Fibroblast of lung (primary cell): ENCODE measurements at regions not wholly inside any gene's neighbourhood (a gene's known extent, or its start where the extent isn't known, plus 50 kb on each side); places are given as distances from the start of the nearest gene placed in this dataset.

Experiments
- DNase-seq, 2 donors: peaks; one replicate each; pipeline versions ENCODE4 v3.0.0 to v3.0.0-alpha.2; 2010; ENCODE audit warnings: low read depth in 2 of 2
- H2AFZ ChIP-seq: 2 replicates; pipeline ENCODE4 v1.5.1; 2012; ENCODE audit warnings: low read length, control low read depth, inconsistent platforms
- H3K27ac ChIP-seq: 2 replicates; pipeline ENCODE4 v1.5.1; 2011; ENCODE audit warnings: low read length, control low read depth; ENCODE audit not compliant: insufficient read depth
- H3K27me3 ChIP-seq: 2 replicates; pipeline ENCODE4 v1.5.1; 2011; ENCODE audit warnings: mild to moderate bottlenecking, low read length; ENCODE audit not compliant: control insufficient read depth, insufficient read depth
- H3K36me3 ChIP-seq: 2 replicates; pipeline ENCODE4 v1.5.1; 2011; ENCODE audit warnings: low read length; ENCODE audit not compliant: control insufficient read depth, insufficient read depth
- H3K4me1 ChIP-seq: 2 replicates; pipeline ENCODE4 v1.5.1; 2011; ENCODE audit warnings: low read length; ENCODE audit not compliant: control insufficient read depth, insufficient read depth; ENCODE audit errors: extremely low read depth
- H3K4me2 ChIP-seq: 2 replicates; pipeline ENCODE4 v1.5.1; 2011; ENCODE audit warnings: low read length, control low read depth; ENCODE audit not compliant: insufficient read depth; ENCODE audit errors: extremely low read depth
- H3K4me3 ChIP-seq, 4 experiments: fragments of 200-600 bp in 1 of 4; sonication (generic) in 1 of 4; replicated peaks in 1 of 4; 2 replicates each; pipeline ENCODE4 v1.5.1; 2011 to 2016; ENCODE audit warnings: low read length in 4 of 4, low read depth in 3 of 4, mild to moderate bottlenecking in 3 of 4, control low read depth in 2 of 4, inconsistent platforms in 1 of 4, mixed read lengths in 1 of 4; ENCODE audit not compliant: insufficient read depth in 1 of 4; ENCODE audit errors: control extremely low read depth in 1 of 4
- H3K79me2 ChIP-seq: 2 replicates; pipeline ENCODE4 v1.5.1; 2012; ENCODE audit warnings: mild to moderate bottlenecking, low read length, inconsistent platforms; ENCODE audit not compliant: control insufficient read depth, insufficient read depth
- H3K9ac ChIP-seq: 2 replicates; pipeline ENCODE4 v1.5.1; 2011; ENCODE audit warnings: mild to moderate bottlenecking, low read length, control low read depth; ENCODE audit not compliant: insufficient read depth
- H3K9me3 ChIP-seq: 2 replicates; pipeline ENCODE4 v1.5.1; 2012; ENCODE audit warnings: low read depth, low read length; ENCODE audit not compliant: control insufficient read depth, insufficient read depth
- H4K20me1 ChIP-seq: 2 replicates; pipeline ENCODE4 v1.5.1; 2011; ENCODE audit warnings: low read length; ENCODE audit not compliant: control insufficient read depth, insufficient read depth; ENCODE audit errors: extremely low read depth
- EZH2 ChIP-seq: IDR thresholded peaks from 2 replicates; pipeline ENCODE4 v1.5.1; 2012; ENCODE audit warnings: low read length, control low read depth, mild to moderate bottlenecking; ENCODE audit errors: missing control alignments
- TF ChIP-seq, protein P1 (sequence below), 2 donors: IDR thresholded peaks in 1 of 2; conservative IDR thresholded peaks in 1 of 2; 1 replicate in 1 of 2; 2 replicates in 1 of 2; pipeline ENCODE4 v1.5.1; 2011 to 2012; ENCODE audit warnings: low read length in 2 of 2, control low read depth in 1 of 2, inconsistent platforms in 1 of 2, low read depth in 1 of 2, mild to moderate bottlenecking in 1 of 2

DNA sequence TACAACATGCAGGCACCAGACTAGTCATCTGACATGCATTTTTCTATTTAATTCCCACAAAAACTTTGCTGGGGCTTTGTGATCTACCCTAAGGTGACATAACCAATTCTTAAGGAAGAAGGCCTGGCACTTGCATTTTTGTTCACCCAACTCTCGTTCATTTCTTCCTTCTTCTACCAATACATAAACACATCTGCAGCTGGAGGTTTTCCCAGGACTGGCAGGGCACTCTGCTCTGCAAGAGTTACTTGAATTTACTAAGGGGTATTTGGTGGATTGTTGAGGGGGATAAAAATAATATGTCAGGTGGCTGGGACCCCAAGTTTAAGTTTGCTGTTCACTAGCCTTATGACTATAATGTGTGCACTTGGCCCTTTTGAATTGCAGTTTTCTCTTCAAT lies 111.4 kb upstream of the TRIB2 start:
- DNase-seq, result no peak
- Histone ChIP-seq H3K27ac (no peak overlapping the region), H3K4me1 (peaks cover 5% of the 10 kb centered on the region), H3K79me2 (no peaks in the 10 kb centered on the region), H3K4me2 (no peak overlapping the region), H4K20me1 (no peaks in the 10 kb centered on the region), H2AFZ (no peak overlapping the region), H3K4me3 (no peak overlapping the region), H3K27me3 (no peaks in the 10 kb centered on the region), H3K9me3 (no peaks in the 10 kb centered on the region), H3K9ac (no peak overlapping the region), H3K36me3 (no peaks in the 10 kb centered on the region)
- TF ChIP-seq, protein P1, sequence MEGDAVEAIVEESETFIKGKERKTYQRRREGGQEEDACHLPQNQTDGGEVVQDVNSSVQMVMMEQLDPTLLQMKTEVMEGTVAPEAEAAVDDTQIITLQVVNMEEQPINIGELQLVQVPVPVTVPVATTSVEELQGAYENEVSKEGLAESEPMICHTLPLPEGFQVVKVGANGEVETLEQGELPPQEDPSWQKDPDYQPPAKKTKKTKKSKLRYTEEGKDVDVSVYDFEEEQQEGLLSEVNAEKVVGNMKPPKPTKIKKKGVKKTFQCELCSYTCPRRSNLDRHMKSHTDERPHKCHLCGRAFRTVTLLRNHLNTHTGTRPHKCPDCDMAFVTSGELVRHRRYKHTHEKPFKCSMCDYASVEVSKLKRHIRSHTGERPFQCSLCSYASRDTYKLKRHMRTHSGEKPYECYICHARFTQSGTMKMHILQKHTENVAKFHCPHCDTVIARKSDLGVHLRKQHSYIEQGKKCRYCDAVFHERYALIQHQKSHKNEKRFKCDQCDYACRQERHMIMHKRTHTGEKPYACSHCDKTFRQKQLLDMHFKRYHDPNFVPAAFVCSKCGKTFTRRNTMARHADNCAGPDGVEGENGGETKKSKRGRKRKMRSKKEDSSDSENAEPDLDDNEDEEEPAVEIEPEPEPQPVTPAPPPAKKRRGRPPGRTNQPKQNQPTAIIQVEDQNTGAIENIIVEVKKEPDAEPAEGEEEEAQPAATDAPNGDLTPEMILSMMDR (conservative IDR thresholded peaks at IDR 0.05 in 1 of 2, IDR thresholded peaks at IDR 0.05 in 1 of 2; ENCODE audit: low read depth in 1 of 2, low read length in 2 of 2), result no peak
- no peak for TF ChIP-seq EZH2

DNA sequence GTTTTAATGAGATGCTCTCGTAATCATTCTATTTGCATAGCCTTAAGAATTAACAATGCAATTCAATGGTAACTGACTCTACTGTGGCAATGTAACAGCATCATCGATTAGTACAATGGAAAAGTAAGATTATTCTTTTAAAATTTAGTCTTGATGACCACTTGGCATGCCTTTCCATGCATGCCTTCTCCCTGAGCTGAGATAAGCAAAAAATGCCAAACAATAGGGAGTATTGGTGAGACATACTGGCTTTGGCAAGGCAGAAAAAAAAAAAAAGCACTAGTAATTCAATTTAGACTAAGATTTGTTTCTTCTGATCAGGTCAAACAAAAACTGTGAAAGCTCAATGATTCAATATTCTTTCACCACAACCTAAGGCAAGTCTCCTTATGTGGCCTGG lies 110.8 kb upstream of the TRIB2 start:
- Histone ChIP-seq H2AFZ (no peak overlapping the region), H4K20me1 (no peaks in the 10 kb centered on the region), H3K9ac (no peak overlapping the region), H3K27ac (no peak overlapping the region), H3K9me3 (no peaks in the 10 kb centered on the region), H3K27me3 (no peaks in the 10 kb centered on the region), H3K4me3 (no peak overlapping the region), H3K4me2 (no peak overlapping the region), H3K79me2 (no peaks in the 10 kb centered on the region), H3K36me3 (no peaks in the 10 kb centered on the region), H3K4me1 (peaks cover 5% of the 10 kb centered on the region)
- peak in 1 of 2 donors; percentile 63 for DNase-seq
- TF ChIP-seq, protein P1 (conservative IDR thresholded peaks at IDR 0.05 in 1 of 2, IDR thresholded peaks at IDR 0.05 in 1 of 2; ENCODE audit: low read depth in 1 of 2, low read length in 2 of 2), result no peak
- no peak for TF ChIP-seq EZH2

DNA sequence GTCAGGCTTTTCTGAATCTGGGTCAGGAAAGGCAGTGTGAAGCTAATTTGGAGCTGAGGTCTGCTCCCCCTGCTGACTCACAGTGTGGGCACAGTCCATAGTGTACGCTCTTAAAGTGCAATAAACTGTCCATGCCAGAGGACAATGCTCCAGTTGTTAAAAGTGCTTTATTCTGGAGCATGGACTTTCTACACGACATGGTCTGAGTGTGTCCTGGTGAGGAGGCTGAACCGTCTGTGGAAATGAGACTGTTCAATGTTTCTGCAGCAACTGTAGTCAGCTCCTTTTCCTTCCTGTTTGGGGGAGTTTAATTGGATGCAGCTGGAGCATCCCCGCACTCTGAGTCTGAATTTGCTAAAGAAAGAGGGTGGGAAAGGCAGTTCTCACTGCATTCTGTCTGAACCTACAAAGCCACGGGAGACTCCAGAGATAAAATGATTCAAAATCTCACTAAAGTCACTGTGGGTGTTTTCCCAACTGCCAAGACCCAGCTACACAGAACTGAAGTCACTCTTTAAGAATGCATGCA lies 110.2 kb upstream of the TRIB2 start:
- H3K4me1 ChIP-seq, result peaks cover 5% of the 10 kb centered on the region
- no peak overlapping the region for H3K4me3 ChIP-seq
- TF ChIP-seq EZH2, result no peak
- TF ChIP-seq, protein P1 (conservative IDR thresholded peaks at IDR 0.05 in 1 of 2, IDR thresholded peaks at IDR 0.05 in 1 of 2; ENCODE audit: low read depth in 1 of 2, low read length in 2 of 2), result peak; percentile 18 to 36
- H3K9me3 ChIP-seq, result no peaks in the 10 kb centered on the region
- no peaks in the 10 kb centered on the region for H3K36me3 ChIP-seq
- peak overlapping the region; percentile 66 for H3K4me2 ChIP-seq
- H3K9ac ChIP-seq, result no peak overlapping the region
- no peaks in the 10 kb centered on the region for H3K79me2 ChIP-seq
- no peak overlapping the region for H3K27ac ChIP-seq
- no peaks in the 10 kb centered on the region for H3K27me3 ChIP-seq
- H2AFZ ChIP-seq, result peak overlapping the region; percentile 77
- H4K20me1 ChIP-seq, result no peaks in the 10 kb centered on the region
- DNase-seq, result peak; percentile 52 to 67
